ENCODE measurements at regions not wholly inside any gene's neighbourhood (a gene's known extent, or its start where the extent isn't known, plus 50 kb on each side); places are given as distances from the start of the nearest gene placed in this dataset.
"Not testable (repeated sequence)": the region's sequence is repeated elsewhere in the genome, so short reads cannot be mapped to it uniquely, and the experiment has no call there.

DNA sequence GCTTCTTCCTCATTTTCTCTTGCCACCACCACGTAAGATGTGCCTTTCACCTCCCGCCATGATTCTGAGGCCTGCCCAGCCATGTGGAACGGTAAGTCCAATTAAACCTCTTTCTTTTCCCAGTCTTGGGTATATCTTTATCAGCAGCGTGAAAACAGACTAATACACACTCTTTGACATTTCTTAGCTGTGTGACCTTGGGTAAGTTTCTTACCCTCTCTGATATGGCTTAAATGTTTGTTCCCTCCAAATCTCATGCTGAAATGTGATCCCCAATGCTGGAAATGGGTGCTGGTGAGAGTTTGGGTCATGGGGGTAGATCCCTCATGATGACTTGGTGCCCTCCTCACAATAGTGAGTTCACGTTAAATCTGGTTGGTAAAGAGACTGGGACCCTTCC lies 188.8 kb upstream of the IRX4 start:
- WGBS, 5 donors: 81 to 94% (median 86%) methylated on average over 5 of the region's 5 CpGs

DNA sequence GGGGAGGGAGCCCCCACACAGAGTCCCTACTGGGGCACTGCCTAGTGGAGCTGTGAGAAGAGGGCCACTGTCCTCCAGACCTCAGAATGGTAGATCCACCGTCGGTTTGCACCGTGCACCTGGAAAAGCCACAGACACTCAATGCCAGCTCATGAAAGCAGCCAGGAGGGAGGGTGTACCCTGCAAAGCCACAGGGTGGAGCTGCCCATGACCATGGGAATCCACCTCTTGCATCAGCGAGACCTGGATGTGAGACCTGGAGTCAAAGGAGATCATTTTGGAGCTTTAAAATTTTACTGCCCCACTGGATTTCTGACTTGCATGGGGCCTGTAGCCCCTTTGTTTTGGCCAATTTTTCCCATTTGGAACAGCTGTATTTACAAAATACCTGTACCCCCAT lies 188.1 kb upstream of the IRX4 start:
- H3K27ac ChIP-seq; DNase-seq; H3K4me1 ChIP-seq; intact Hi-C loops (cut with DNase I; ENCODE audit: low total_unique reads); H3K36me3 ChIP-seq; H3K4me3 ChIP-seq; H3K9me3 ChIP-seq: not testable (repeated sequence)
- WGBS, 5 donors: 71 to 93% (median 82%) methylated on average over 3 to 4 of the region's 4 CpGs
- H3K27me3 ChIP-seq (replicated peaks in 1 of 7): peaks cover 0 to 22% (median 0%) of the 10 kb centered on the region in 7 donors

More for the DNA sequence above, 188.8 kb upstream of the IRX4 start:
- no peaks in the 10 kb centered on the region for H3K9me3 ChIP-seq
- intact Hi-C loops (cut with DNase I; ENCODE audit: low total_unique reads): no loop called here
- no peaks in the 10 kb centered on the region for H3K36me3 ChIP-seq
- no peak overlapping the region for H3K27ac ChIP-seq
- TF ChIP-seq, protein P1, sequence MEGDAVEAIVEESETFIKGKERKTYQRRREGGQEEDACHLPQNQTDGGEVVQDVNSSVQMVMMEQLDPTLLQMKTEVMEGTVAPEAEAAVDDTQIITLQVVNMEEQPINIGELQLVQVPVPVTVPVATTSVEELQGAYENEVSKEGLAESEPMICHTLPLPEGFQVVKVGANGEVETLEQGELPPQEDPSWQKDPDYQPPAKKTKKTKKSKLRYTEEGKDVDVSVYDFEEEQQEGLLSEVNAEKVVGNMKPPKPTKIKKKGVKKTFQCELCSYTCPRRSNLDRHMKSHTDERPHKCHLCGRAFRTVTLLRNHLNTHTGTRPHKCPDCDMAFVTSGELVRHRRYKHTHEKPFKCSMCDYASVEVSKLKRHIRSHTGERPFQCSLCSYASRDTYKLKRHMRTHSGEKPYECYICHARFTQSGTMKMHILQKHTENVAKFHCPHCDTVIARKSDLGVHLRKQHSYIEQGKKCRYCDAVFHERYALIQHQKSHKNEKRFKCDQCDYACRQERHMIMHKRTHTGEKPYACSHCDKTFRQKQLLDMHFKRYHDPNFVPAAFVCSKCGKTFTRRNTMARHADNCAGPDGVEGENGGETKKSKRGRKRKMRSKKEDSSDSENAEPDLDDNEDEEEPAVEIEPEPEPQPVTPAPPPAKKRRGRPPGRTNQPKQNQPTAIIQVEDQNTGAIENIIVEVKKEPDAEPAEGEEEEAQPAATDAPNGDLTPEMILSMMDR (IDR thresholded peaks at IDR 0.05 in 8 of 11, conservative IDR thresholded peaks at IDR 0.05 in 3 of 11): no peak
- TF ChIP-seq POLR2A (IDR thresholded peaks at IDR 0.05) (no peak), POLR2AphosphoS5 (IDR thresholded peaks at IDR 0.05) (no peak)
- H3K4me1 ChIP-seq: no peaks in the 10 kb centered on the region
- peaks cover 0 to 19% (median 0%) of the 10 kb centered on the region in 7 donors for H3K27me3 ChIP-seq (replicated peaks in 1 of 7)
- H3K4me3 ChIP-seq: no peak overlapping the region
- no peak for DNase-seq

DNA sequence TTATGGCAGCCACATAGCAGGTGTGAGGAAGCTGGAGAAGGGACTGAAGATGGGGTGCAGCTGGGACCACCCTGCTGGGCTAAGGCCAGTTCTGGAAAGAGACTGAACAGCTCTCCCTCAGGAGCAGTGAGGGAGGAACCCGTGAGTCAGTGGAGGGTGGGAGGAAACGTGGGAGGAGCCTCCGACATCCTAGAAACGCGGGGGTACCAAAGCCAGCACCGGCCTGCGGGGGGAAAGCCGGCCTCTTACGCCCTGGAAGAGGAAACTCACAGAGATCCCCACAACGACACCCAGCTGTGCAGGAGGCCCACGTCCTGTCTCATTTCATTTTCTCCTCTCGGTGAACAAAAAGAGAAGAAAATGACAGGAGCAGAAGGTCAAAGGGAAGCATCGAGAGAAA lies 185.8 kb upstream of the IRX4 start:
- Histone ChIP-seq H3K27ac (no peak overlapping the region), H3K4me3 (no peak overlapping the region), H3K27me3 (replicated peaks in 1 of 7) (peaks cover 0 to 27% (median 0%) of the 10 kb centered on the region in 7 donors), H3K4me1 (no peaks in the 10 kb centered on the region), H3K36me3 (no peaks in the 10 kb centered on the region), H3K9me3 (peaks cover 0 to 1% (median 0%) of the 10 kb centered on the region in 8 donors)
- 46 to 57% (median 54%) methylated on average over 13 of the region's 13 CpGs for WGBS, 5 donors
- no peak for DNase-seq
- no peak for TF ChIP-seq POLR2A (IDR thresholded peaks at IDR 0.05)
- TF ChIP-seq, protein P1 (IDR thresholded peaks at IDR 0.05 in 8 of 11, conservative IDR thresholded peaks at IDR 0.05 in 3 of 11): no peak
- no peak for TF ChIP-seq POLR2AphosphoS5 (IDR thresholded peaks at IDR 0.05)
- intact Hi-C loops (cut with DNase I; ENCODE audit: low total_unique reads): no loop called here

DNA sequence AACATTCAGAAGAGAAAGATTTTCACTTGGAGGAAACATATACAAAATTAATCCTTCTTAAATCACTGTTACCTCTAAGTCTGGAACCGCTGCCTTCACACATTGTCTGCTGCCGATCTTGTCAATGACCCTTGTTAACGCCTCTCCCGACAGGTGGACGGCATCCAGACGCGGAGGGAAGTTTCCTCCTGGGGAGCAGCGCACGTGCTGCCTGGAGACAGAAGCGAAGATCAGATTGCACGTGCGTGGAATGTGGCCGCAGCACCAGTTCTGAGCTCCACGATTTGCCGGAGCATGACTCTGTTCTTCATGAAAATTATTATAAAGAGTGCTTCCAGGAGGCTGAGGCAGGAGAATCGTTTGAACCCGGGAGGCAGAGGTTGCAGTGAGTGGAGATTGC lies 183.6 kb upstream of the IRX4 start:
- Histone ChIP-seq H3K36me3 (no peaks in the 10 kb centered on the region), H3K9me3 (peaks cover 0 to 5% (median 0%) of the 10 kb centered on the region in 8 donors), H3K27me3 (replicated peaks in 1 of 7) (peaks cover 0 to 27% (median 0%) of the 10 kb centered on the region in 7 donors), H3K4me1 (no peaks in the 10 kb centered on the region), H3K27ac (no peak overlapping the region), H3K4me3 (no peak overlapping the region)
- TF ChIP-seq POLR2AphosphoS5 (IDR thresholded peaks at IDR 0.05) (no peak), POLR2A (IDR thresholded peaks at IDR 0.05) (no peak)
- TF ChIP-seq, protein P1 (IDR thresholded peaks at IDR 0.05 in 8 of 11, conservative IDR thresholded peaks at IDR 0.05 in 3 of 11): no peak
- intact Hi-C loops (cut with DNase I; ENCODE audit: low total_unique reads): no loop called here
- DNase-seq: no peak
- WGBS, 5 donors: 69 to 76% (median 72%) methylated on average over 17 of the region's 17 CpGs

DNA sequence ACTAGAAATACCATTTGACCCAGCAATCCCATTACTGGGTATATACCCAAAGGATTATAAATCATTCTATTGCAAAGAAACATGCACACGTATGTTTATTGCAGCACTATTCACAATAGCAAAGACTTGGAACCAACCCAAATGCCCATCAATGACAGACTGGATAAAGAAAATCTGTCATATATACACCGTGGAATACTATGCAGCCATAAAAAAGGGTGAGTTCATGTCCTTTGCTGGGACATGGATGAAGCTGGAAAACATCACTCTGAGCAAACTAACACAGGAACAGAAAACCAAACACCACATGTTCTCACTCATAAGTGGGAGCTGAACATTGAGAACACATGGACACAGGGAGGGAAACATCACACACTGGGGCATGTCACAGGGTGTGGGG lies 180.7 kb upstream of the IRX4 start:
- peaks cover 0 to 33% (median 0%) of the 10 kb centered on the region in 7 donors for H3K27me3 ChIP-seq (replicated peaks in 1 of 7)
- DNase-seq; H3K4me1 ChIP-seq; H3K27ac ChIP-seq; intact Hi-C loops (cut with DNase I; ENCODE audit: low total_unique reads); H3K4me3 ChIP-seq; H3K9me3 ChIP-seq; H3K36me3 ChIP-seq: not testable (repeated sequence)
- 74 to 96% (median 81%) methylated on average over 2 of the region's 2 CpGs for WGBS, 5 donors

Measured in spleen (tissue), 11 donors.